B cell (primary cell): ENCODE measurements at regions not wholly inside any gene's neighbourhood (a gene's known extent, or its start where the extent isn't known, plus 50 kb on each side); places are given as distances from the start of the nearest gene placed in this dataset.

Experiments
- ATAC-seq: fragments of 200-7000 bp; cut with Tn5 transposase; one replicate; pipeline ENCODE4 v1.10.0; 2021; ENCODE audit warnings: low read depth, mild to moderate bottlenecking, moderate number of reproducible peaks, moderate library complexity
- CTCF ChIA-PET: fragments of 350-600 bp; sonication (Branson Sonifier 250); formaldehyde crosslinking; loops from one replicate; lab custom pipeline; 2021; ENCODE audit warnings: antibody characterized with exemption, inconsistent platforms; lab: Charles Lee
- POLR2A ChIA-PET: fragments of 350-600 bp; sonication (Branson Sonifier 250); formaldehyde crosslinking; loops from one replicate; lab custom pipeline; 2021; ENCODE audit warnings: antibody characterized with exemption; lab: Charles Lee
- DNase-seq: peaks from one replicate; pipeline ENCODE4 v3.0.0; 2013
- H2AFZ ChIP-seq: 2 replicates; pipeline ENCODE4 v1.6.1; 2012; ENCODE audit warnings: mild to moderate bottlenecking, low read depth, low read length; ENCODE audit not compliant: insufficient read depth, poor library complexity, severe bottlenecking
- H3K27ac ChIP-seq, 2 donors: 1 replicate in 1 of 2; 2 replicates in 1 of 2; pipeline ENCODE4 v1.5.1; 2012 to 2013; ENCODE audit warnings: low read length in 2 of 2, mild to moderate bottlenecking in 2 of 2, moderate library complexity in 1 of 2
- H3K27me3 ChIP-seq, 4 experiments: fragments of 200-600 bp in 1 of 4; sonication (generic) in 1 of 4; replicated peaks in 1 of 4; 1 replicate in 2 of 4; 2 replicates in 2 of 4; pipeline versions ENCODE4 v1.6.1 to v1.7.0; 2013 to 2016; ENCODE audit warnings: low read length in 3 of 4, mild to moderate bottlenecking in 2 of 4, mixed read lengths in 1 of 4, moderate library complexity in 1 of 4; ENCODE audit not compliant: insufficient read depth in 4 of 4, control insufficient read depth in 3 of 4; ENCODE audit errors: control extremely low read depth in 1 of 4
- H3K36me3 ChIP-seq, 2 experiments: replicated peaks in 1 of 2; 1 replicate in 1 of 2; 2 replicates in 1 of 2; pipeline versions ENCODE4 v1.6.1 to v1.7.1; 2013; ENCODE audit warnings: low read length in 1 of 2; ENCODE audit not compliant: insufficient read depth in 2 of 2, control insufficient read depth in 1 of 2; ENCODE audit errors: control extremely low read depth in 1 of 2, extremely low read depth in 1 of 2
- H3K4me1 ChIP-seq, 2 donors: fragments of 200-600 bp in 1 of 2; sonication (generic) in 1 of 2; 1 replicate in 1 of 2; 2 replicates in 1 of 2; pipeline versions ENCODE4 v1.5.1 to v1.6.1; 2013 to 2017; ENCODE audit warnings: low read length in 2 of 2; ENCODE audit not compliant: control insufficient read depth in 2 of 2, insufficient read depth in 2 of 2
- H3K4me2 ChIP-seq: replicated peaks from 2 replicates; pipeline ENCODE3; 2012; ENCODE audit warnings: mild to moderate bottlenecking, low read depth, low read length; ENCODE audit not compliant: poor library complexity, severe bottlenecking
- H3K4me3 ChIP-seq, 5 experiments: fragments of 200-600 bp in 1 of 5; sonication (generic) in 1 of 5; 1 replicate in 3 of 5; 2 replicates in 2 of 5; pipeline versions ENCODE4 v1.5.1 to v1.7.0; 2011 to 2016; ENCODE audit warnings: low read length in 4 of 5, mild to moderate bottlenecking in 4 of 5, low read depth in 2 of 5, control low read depth in 1 of 5, moderate library complexity in 1 of 5; ENCODE audit not compliant: insufficient read depth in 1 of 5; ENCODE audit errors: control extremely low read depth in 1 of 5, extremely low read depth in 1 of 5
- H3K79me2 ChIP-seq: fragments of 200-600 bp; sonication (generic); one replicate; pipeline ENCODE4 v1.6.0; 2016; ENCODE audit warnings: low read length; ENCODE audit not compliant: control insufficient read depth, insufficient read depth
- H3K9ac ChIP-seq: fragments of 200-600 bp; sonication (generic); 2 replicates; pipeline ENCODE4 v1.6.1; 2017; ENCODE audit warnings: mild to moderate bottlenecking, low read length, moderate library complexity
- H3K9me3 ChIP-seq, 3 donors: one replicate each; pipeline versions ENCODE4 v1.6.1 to v1.7.1; 2013; ENCODE audit warnings: low read length in 2 of 3; ENCODE audit not compliant: control insufficient read depth in 2 of 3, insufficient read depth in 1 of 3; ENCODE audit errors: control extremely low read depth in 1 of 3
- H4K20me1 ChIP-seq: 2 replicates; pipeline ENCODE4 v1.6.0; 2012; ENCODE audit warnings: mild to moderate bottlenecking, low read length; ENCODE audit not compliant: insufficient read depth, control insufficient read depth, poor library complexity, severe bottlenecking
- H3K27ac Mint-ChIP-seq: one replicate; pipeline ENCODE4 v1.8.0; 2021; ENCODE audit warnings: mixed read lengths
- H3K27me3 Mint-ChIP-seq: one replicate; pipeline ENCODE4 v1.8.0; 2021; ENCODE audit warnings: mixed read lengths
- H3K4me1 Mint-ChIP-seq: one replicate; pipeline ENCODE4 v1.8.0; 2021; ENCODE audit warnings: mixed read lengths
- H3K4me3 Mint-ChIP-seq: one replicate; pipeline ENCODE4 v1.8.0; 2021; ENCODE audit warnings: mixed read lengths
- H3K9me3 Mint-ChIP-seq: one replicate; pipeline ENCODE4 v1.8.0; 2022; ENCODE audit warnings: mixed read lengths; ENCODE audit not compliant: insufficient read depth
- EZH2 ChIP-seq: IDR thresholded peaks from 2 replicates; pipeline ENCODE4 v1.6.1; 2012; ENCODE audit warnings: borderline replicate concordance, low read depth, mild to moderate bottlenecking, moderate library complexity, low read length; ENCODE audit not compliant: insufficient read depth, poor library complexity, severe bottlenecking
- WGBS: methylation state at CpG from one replicate; pipeline ENCODE4 v1.1.5; 2013; ENCODE audit warnings: missing lambda C conversion rate; ENCODE audit not compliant: insufficient coverage; 5-methylcytosine and 5-hydroxymethylcytosine counted together
- intact Hi-C: fragments of 100-400 bp; cut with micrococcal nuclease; formaldehyde crosslinking; loops from one replicate; pipeline ENCODE4 v1.10.0; 2022
- TF ChIP-seq, protein P1 (sequence below): fragments of 200-600 bp; IDR thresholded peaks from one replicate; pipeline ENCODE4 v1.8.0; 2022; ENCODE audit warnings: antibody characterized with exemption, mild to moderate bottlenecking

- Mint-ChIP-seq H3K4me3 (no peak overlapping the region), H3K4me1 (peaks cover 2% of the 10 kb centered on the region), H3K27ac (no peak overlapping the region), H3K9me3 (no peaks in the 10 kb centered on the region), H3K27me3 (no peaks in the 10 kb centered on the region)
- DNase-seq (no peak), ATAC-seq (no peak)
- Histone ChIP-seq H3K27ac (no peak overlapping the region), H3K79me2 (no peaks in the 10 kb centered on the region), H2AFZ (no peak overlapping the region), H3K9me3 (no peaks in the 10 kb centered on the region), H3K9ac (no peak overlapping the region), H3K4me1 (no peaks in the 10 kb centered on the region), H4K20me1 (no peaks in the 10 kb centered on the region), H3K4me3 (no peak overlapping the region), H3K27me3 (no peaks in the 10 kb centered on the region), H3K36me3 (no peaks in the 10 kb centered on the region), H3K4me2 (no peak overlapping the region)
- ChIA-PET CTCF (no interaction called here), POLR2A (no interaction called here)
- intact Hi-C loops, result no loop called here
- no peak for TF ChIP-seq EZH2
- TF ChIP-seq, protein P1, sequence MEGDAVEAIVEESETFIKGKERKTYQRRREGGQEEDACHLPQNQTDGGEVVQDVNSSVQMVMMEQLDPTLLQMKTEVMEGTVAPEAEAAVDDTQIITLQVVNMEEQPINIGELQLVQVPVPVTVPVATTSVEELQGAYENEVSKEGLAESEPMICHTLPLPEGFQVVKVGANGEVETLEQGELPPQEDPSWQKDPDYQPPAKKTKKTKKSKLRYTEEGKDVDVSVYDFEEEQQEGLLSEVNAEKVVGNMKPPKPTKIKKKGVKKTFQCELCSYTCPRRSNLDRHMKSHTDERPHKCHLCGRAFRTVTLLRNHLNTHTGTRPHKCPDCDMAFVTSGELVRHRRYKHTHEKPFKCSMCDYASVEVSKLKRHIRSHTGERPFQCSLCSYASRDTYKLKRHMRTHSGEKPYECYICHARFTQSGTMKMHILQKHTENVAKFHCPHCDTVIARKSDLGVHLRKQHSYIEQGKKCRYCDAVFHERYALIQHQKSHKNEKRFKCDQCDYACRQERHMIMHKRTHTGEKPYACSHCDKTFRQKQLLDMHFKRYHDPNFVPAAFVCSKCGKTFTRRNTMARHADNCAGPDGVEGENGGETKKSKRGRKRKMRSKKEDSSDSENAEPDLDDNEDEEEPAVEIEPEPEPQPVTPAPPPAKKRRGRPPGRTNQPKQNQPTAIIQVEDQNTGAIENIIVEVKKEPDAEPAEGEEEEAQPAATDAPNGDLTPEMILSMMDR, result no peak
- no CpG with 5 or more reads among the region's 3 CpGs for WGBS
These were observed 80.7 kb upstream of the NETO1 start for GRCh38 chr18:72948439-72948838.

- WGBS, result no CpG with 5 or more reads among the region's 2 CpGs
- Histone ChIP-seq H4K20me1 (no peaks in the 10 kb centered on the region), H3K9ac (no peak overlapping the region), H3K4me3 (no peak overlapping the region), H3K79me2 (no peaks in the 10 kb centered on the region), H3K36me3 (no peaks in the 10 kb centered on the region), H3K4me2 (no peak overlapping the region), H3K9me3 (no peaks in the 10 kb centered on the region), H3K27me3 (no peaks in the 10 kb centered on the region), H3K27ac (no peak overlapping the region), H3K4me1 (no peaks in the 10 kb centered on the region), H2AFZ (no peak overlapping the region)
- H3K27me3 Mint-ChIP-seq, result no peaks in the 10 kb centered on the region
- intact Hi-C loops, result no loop called here
- no peaks in the 10 kb centered on the region for H3K4me1 Mint-ChIP-seq
- ChIA-PET POLR2A (no interaction called here), CTCF (interaction anchor here (0.8 kb wide), 1 partner anchor 193 kb away, joined by 3 read pairs; no protein-coding TSS in a partner anchor)
- no peak overlapping the region for H3K4me3 Mint-ChIP-seq
- H3K27ac Mint-ChIP-seq, result no peak overlapping the region
- no peak for DNase-seq
- TF ChIP-seq, protein P1, result no peak
- no peak for TF ChIP-seq EZH2
- no peak for ATAC-seq
- H3K9me3 Mint-ChIP-seq, result no peaks in the 10 kb centered on the region
These were observed 75.0 kb upstream of the NETO1 start for GRCh38 chr18:72942766-72943165.
